ENCODE measurements at regions not wholly inside any gene's neighbourhood (a gene's known extent, or its start where the extent isn't known, plus 50 kb on each side); places are given as distances from the start of the nearest gene placed in this dataset.

- Histone ChIP-seq H3K9me3 (ENCODE audit: control insufficient read depth, low read depth, low read length) (no peaks in the 10 kb centered on the region), H3K27me3 (ENCODE audit: control insufficient read depth, insufficient read depth, low read length) (no peaks in the 10 kb centered on the region), H3K27ac (ENCODE audit: low read length) (no peak overlapping the region), H3K4me3 (ENCODE audit: low read length) (no peak overlapping the region), H3K4me1 (ENCODE audit: control insufficient read depth, insufficient read depth, low read length) (no peaks in the 10 kb centered on the region), H3K36me3 (ENCODE audit: control insufficient read depth, insufficient read depth, low read length) (no peaks in the 10 kb centered on the region)
- DNase-seq: no peak
- WGBS (ENCODE audit: insufficient coverage, low lambda C conversion rate): no CpG with 5 or more reads among the region's 4 CpGs
These were observed 61.9 kb upstream of the ELOVL6 start for GRCh38 chr4:110260299-110260698.

GRCh38 chr4:110250023-110250387 is 51.6 kb upstream of the ELOVL6 start:
- Histone ChIP-seq H3K36me3 (ENCODE audit: control insufficient read depth, insufficient read depth, low read length) (no peaks in the 10 kb centered on the region), H3K9me3 (ENCODE audit: control insufficient read depth, low read depth, low read length) (no peaks in the 10 kb centered on the region), H3K4me1 (ENCODE audit: control insufficient read depth, insufficient read depth, low read length) (no peaks in the 10 kb centered on the region), H3K27ac (ENCODE audit: low read length) (no peak overlapping the region), H3K4me3 (ENCODE audit: low read length) (no peak overlapping the region), H3K27me3 (ENCODE audit: control insufficient read depth, insufficient read depth, low read length) (no peaks in the 10 kb centered on the region)
- DNase-seq: no peak
- 73% methylated on average over 3 of the region's 5 CpGs for WGBS (ENCODE audit: insufficient coverage, low lambda C conversion rate)

- no peak for DNase-seq
- Histone ChIP-seq H3K27ac (ENCODE audit: low read length) (no peak overlapping the region), H3K4me1 (ENCODE audit: control insufficient read depth, insufficient read depth, low read length) (no peaks in the 10 kb centered on the region), H3K36me3 (ENCODE audit: control insufficient read depth, insufficient read depth, low read length) (no peaks in the 10 kb centered on the region), H3K27me3 (ENCODE audit: control insufficient read depth, insufficient read depth, low read length) (no peaks in the 10 kb centered on the region), H3K4me3 (ENCODE audit: low read length) (no peak overlapping the region), H3K9me3 (ENCODE audit: control insufficient read depth, low read depth, low read length) (no peaks in the 10 kb centered on the region)
- no CpG with 5 or more reads among the region's 5 CpGs for WGBS (ENCODE audit: insufficient coverage, low lambda C conversion rate)
These were observed 50.4 kb upstream of the ELOVL6 start for GRCh38 chr4:110248831-110249253.

Data from large intestine (tissue), 3 donors.